Daoy (cell line): ENCODE measurements at regions not wholly inside any gene's neighbourhood (a gene's known extent, or its start where the extent isn't known, plus 50 kb on each side); places are given as distances from the start of the nearest gene placed in this dataset.
"Not testable (repeated sequence)": the region's sequence is repeated elsewhere in the genome, so short reads cannot be mapped to it uniquely, and the experiment has no call there.

Experiments used
- DNase-seq: peaks from one replicate; pipeline ENCODE4 v3.0.0-alpha.2; 2015; ENCODE audit warnings: low read depth

- not testable (repeated sequence) for DNase-seq
Measured at GRCh38 chr21:17139159-17139558, 373.7 kb upstream of the CXADR start.

- no peak for DNase-seq
Measured at GRCh38 chr21:17139696-17140095, 373.1 kb upstream of the CXADR start.

GRCh38 chr21:17146426-17146825 lies 366.4 kb upstream of the CXADR start:
- DNase-seq, result no peak

- no peak for DNase-seq
Measured at GRCh38 chr21:17159697-17160096, 353.1 kb upstream of the CXADR start.

- no peak for DNase-seq
Measured at GRCh38 chr21:17185674-17186073, 327.2 kb upstream of the CXADR start.

- no peak for DNase-seq
Measured at GRCh38 chr21:17189963-17190362, 322.9 kb upstream of the CXADR start.

- DNase-seq, result no peak
Measured at GRCh38 chr21:17191346-17191993, 321.4 kb upstream of the CXADR start.

- no peak for DNase-seq
Measured at GRCh38 chr21:17195351-17195750, 317.5 kb upstream of the CXADR start.

- no peak for DNase-seq
Measured at GRCh38 chr21:17195976-17196375, 316.9 kb upstream of the CXADR start.

- DNase-seq, result no peak
Measured at GRCh38 chr21:17196623-17197022, 316.2 kb upstream of the CXADR start.

GRCh38 chr21:17197996-17198395 lies 314.8 kb upstream of the CXADR start:
- no peak for DNase-seq

GRCh38 chr21:17200250-17200649 lies 312.6 kb upstream of the CXADR start:
- no peak for DNase-seq

GRCh38 chr21:17201741-17202260 lies 311.0 kb upstream of the CXADR start:
- DNase-seq, result no peak

GRCh38 chr21:17214801-17215200 lies 298.0 kb upstream of the CXADR start:
- DNase-seq, result no peak

GRCh38 chr21:17219050-17219449 lies 293.8 kb upstream of the CXADR start:
- DNase-seq, result not testable (repeated sequence)

- DNase-seq, result no peak
Measured at GRCh38 chr21:17231124-17231523, 281.7 kb upstream of the CXADR start.

- DNase-seq, result no peak
Measured at GRCh38 chr21:17231771-17232170, 281.1 kb upstream of the CXADR start.

- no peak for DNase-seq
Measured at GRCh38 chr21:17238468-17238867, 274.4 kb upstream of the CXADR start.

- no peak for DNase-seq
Measured at GRCh38 chr21:17250778-17251241, 262.0 kb upstream of the CXADR start.

- no peak for DNase-seq
Measured at GRCh38 chr21:17257784-17258183, 255.1 kb upstream of the CXADR start.

GRCh38 chr21:17264182-17264581 lies 248.7 kb upstream of the CXADR start:
- no peak for DNase-seq

GRCh38 chr21:17269760-17270159 lies 243.1 kb upstream of the CXADR start:
- no peak for DNase-seq

GRCh38 chr21:17270229-17270628 lies 242.6 kb upstream of the CXADR start:
- no peak for DNase-seq

GRCh38 chr21:17279663-17280062 lies 233.2 kb upstream of the CXADR start:
- no peak for DNase-seq
